Activated CD4-positive, CD25-positive, alpha-beta regulatory T cell treated with anti-CD3 and anti-CD28 coated beads, Interleukin-2, amount 50 U/mL, for 16 hours (primary cell): ENCODE measurements at regions not wholly inside any gene's neighbourhood (a gene's known extent, or its start where the extent isn't known, plus 50 kb on each side); places are given as distances from the start of the nearest gene placed in this dataset.

ENCODE experiments used
- DNase-seq: peaks from one replicate; pipeline ENCODE4 v3.0.0-alpha.2; 2020; ENCODE audit warnings: low read depth, low spot score

GRCh38 chr4:13844740-13845139 lies 217.2 kb upstream of the BOD1L1 start:
- no peak for DNase-seq

- no peak for DNase-seq
These were observed 222.3 kb upstream of the BOD1L1 start for GRCh38 chr4:13849778-13850177.

GRCh38 chr4:13851085-13851940 lies 223.8 kb upstream of the BOD1L1 start:
- DNase-seq: no peak

GRCh38 chr4:13852411-13852810 lies 224.9 kb upstream of the BOD1L1 start:
- no peak for DNase-seq

DNA sequence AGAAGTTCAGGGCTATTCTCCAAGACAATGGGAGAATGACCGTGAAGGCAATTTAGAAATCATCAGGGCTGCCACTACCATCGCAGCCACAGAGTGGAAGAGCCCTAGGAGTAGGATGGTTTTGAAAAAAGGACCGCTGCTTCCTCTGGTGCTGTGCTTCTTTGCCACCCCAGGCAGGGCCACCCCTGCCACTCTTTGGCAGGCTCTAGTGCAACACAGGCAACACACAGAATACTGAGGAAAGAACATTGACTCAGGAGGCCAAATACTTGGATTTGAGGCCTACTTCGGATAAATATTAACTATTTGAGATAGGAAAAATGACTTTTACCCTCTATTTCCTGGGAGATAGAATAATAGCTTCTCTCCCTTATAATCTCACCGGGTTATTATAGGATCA lies 228.9 kb upstream of the BOD1L1 start:
- no peak for DNase-seq

- DNase-seq: no peak
These were observed 229.9 kb upstream of the BOD1L1 start for GRCh38 chr4:13857397-13857796.

DNA sequence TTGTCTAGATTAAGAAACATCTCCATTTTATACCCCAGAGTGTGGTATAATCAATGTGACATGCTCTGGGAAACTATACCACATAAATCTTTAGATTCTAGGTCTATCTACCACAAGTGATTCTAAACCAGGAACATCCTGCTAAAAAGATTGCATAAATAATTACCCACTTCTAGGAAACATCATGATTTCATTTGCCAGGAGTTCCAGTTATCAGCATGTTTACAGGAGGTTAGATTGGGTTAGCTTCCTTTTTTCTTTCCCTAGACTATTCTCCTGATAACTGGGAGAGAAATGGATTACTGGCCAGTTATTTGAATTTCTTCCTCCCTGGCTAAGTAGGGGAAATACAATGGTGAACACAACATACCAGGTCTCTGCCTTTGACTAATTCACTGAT lies 230.3 kb upstream of the BOD1L1 start:
- no peak for DNase-seq

DNA sequence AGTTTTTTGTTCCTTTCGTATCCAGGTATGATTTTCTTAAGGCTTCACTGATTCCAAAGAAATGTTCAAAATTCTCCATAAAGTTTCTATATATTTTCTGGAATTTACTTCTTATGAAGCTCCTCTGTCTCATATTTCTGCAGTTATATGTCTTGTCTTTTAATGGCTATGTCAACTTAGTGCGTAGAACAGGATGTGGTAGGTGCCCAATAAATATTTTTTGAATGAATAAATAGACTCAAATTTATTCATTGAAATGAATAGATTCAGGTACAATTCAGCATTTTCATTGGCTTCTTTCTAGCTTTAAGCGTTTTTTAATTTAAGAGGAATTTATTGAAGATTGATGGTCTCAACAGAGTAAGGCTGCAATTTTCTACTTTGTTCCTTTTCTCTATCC lies 231.9 kb upstream of the BOD1L1 start:
- DNase-seq: no peak

DNA sequence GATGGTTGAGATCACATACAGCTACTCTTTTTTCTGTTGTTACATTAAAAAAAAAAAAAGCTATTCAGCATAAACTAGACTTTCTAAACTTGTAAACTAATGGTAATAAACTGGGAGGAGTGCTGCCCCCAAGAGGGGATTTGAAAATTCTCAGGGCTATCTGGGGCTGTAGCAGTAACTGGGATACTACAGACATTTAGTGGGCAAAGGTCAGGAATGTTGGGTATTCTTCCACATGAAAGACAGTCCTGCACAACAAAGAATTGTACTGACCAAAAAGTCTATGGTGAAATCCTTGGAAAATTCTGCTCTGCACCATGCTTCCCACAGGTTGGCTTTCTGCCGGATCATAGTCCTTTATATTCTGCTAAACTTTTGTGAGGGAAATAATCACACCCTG lies 232.6 kb upstream of the BOD1L1 start:
- no peak for DNase-seq

- DNase-seq: no peak
These were observed 238.5 kb upstream of the BOD1L1 start for GRCh38 chr4:13865871-13866669.

- no peak for DNase-seq
These were observed 239.4 kb upstream of the BOD1L1 start for GRCh38 chr4:13866881-13867280.

- DNase-seq: no peak
These were observed 244.6 kb upstream of the BOD1L1 start for GRCh38 chr4:13872155-13872554.

- DNase-seq: no peak
These were observed 245.4 kb upstream of the BOD1L1 start for GRCh38 chr4:13872955-13873354.

DNA sequence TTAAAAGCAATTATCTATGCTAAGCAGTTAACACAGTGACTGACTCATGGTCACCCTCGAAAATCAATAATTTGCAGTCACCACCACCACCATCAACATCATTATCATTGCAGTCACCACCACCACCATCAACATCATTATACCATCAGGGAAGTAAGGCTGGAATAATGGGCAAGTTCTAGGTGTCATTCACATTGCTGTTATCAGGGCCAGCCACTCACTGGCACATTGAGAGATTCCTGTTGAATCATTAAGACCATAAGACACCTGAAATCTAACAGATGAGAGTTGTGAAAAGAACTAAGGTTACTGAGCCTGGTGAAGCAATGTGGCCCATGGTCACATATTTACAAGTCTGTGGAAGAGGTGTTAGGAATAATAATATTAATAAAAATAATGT lies 247.7 kb upstream of the BOD1L1 start:
- DNase-seq: no peak

- DNase-seq: no peak
These were observed 248.6 kb upstream of the BOD1L1 start for GRCh38 chr4:13876131-13876530.

GRCh38 chr4:13876940-13877339 lies 249.4 kb upstream of the BOD1L1 start:
- no peak for DNase-seq

DNA sequence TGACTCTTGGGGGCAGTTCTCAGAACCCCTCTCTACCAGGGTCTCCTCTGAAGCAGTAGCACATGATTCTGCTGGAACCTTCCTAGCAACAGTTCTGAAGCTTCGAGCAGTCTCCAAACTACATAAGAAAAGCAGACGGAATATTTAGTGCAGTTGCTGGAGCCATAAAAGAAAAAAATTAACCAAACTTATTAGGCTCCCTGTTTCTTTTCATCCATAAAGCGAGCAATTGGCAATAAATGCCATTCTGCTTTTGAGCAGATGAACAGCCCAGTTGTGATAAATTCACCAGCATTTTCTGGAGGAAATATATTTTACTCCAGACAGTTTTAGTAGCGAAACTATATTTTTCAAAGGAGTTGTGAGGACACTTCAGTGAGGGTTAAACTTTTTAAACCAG lies 250.1 kb upstream of the BOD1L1 start:
- no peak for DNase-seq

GRCh38 chr4:13881892-13882291 lies 254.4 kb upstream of the BOD1L1 start:
- no peak for DNase-seq

- no peak for DNase-seq
These were observed 259.5 kb upstream of the BOD1L1 start for GRCh38 chr4:13887010-13887409.

- DNase-seq: no peak
These were observed 260.6 kb upstream of the BOD1L1 start for GRCh38 chr4:13888112-13888511.

- no peak for DNase-seq
These were observed 264.0 kb upstream of the BOD1L1 start for GRCh38 chr4:13891544-13891939.

- DNase-seq: no peak
These were observed 265.2 kb upstream of the BOD1L1 start for GRCh38 chr4:13892739-13893105.

DNA sequence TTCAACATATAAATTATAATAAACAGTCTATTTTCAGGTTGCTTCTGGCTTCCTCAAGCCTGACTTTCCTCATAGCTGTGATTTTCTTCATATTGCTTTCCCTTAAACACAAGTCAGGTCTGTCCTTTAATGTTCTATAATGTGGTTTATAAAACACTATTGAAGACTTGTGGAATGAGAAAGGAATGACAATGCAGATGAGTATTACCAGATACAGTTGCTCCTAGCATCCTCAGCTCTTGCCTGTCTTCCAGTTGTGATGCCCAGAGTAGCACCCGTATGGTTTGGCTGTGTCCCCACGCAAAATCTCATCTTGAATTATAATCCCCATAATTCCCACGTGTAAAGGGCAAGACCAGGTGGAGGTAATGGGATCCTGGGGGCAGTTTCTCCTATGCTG lies 265.7 kb upstream of the BOD1L1 start:
- no peak for DNase-seq
